ENCODE measurements at regions not wholly inside any gene's neighbourhood (a gene's known extent, or its start where the extent isn't known, plus 50 kb on each side); places are given as distances from the start of the nearest gene placed in this dataset.

- TF ChIP-seq RAD21 (IDR thresholded peaks at IDR 0.05; ENCODE audit: low read length): no peak
- TF ChIP-seq POLR2A (IDR thresholded peaks at IDR 0.05; ENCODE audit: low read depth, low read length): no peak
These were observed 241.2 kb upstream of the GSE1 start for GRCh38 chr16:85371948-85372347.

All from IMR-90 (cell line).